ENCODE measurements at regions not wholly inside any gene's neighbourhood (a gene's known extent, or its start where the extent isn't known, plus 50 kb on each side); places are given as distances from the start of the nearest gene placed in this dataset.

- TF ChIP-seq, protein P1, sequence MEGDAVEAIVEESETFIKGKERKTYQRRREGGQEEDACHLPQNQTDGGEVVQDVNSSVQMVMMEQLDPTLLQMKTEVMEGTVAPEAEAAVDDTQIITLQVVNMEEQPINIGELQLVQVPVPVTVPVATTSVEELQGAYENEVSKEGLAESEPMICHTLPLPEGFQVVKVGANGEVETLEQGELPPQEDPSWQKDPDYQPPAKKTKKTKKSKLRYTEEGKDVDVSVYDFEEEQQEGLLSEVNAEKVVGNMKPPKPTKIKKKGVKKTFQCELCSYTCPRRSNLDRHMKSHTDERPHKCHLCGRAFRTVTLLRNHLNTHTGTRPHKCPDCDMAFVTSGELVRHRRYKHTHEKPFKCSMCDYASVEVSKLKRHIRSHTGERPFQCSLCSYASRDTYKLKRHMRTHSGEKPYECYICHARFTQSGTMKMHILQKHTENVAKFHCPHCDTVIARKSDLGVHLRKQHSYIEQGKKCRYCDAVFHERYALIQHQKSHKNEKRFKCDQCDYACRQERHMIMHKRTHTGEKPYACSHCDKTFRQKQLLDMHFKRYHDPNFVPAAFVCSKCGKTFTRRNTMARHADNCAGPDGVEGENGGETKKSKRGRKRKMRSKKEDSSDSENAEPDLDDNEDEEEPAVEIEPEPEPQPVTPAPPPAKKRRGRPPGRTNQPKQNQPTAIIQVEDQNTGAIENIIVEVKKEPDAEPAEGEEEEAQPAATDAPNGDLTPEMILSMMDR (IDR thresholded peaks at IDR 0.05): no peak
- TF ChIP-seq POLR2A (IDR thresholded peaks at IDR 0.05): no peak
Measured at GRCh38 chr9:95710446-95710845, 165.0 kb upstream of the ERCC6L2 start.
